KMS-11 (cell line): ENCODE measurements at regions not wholly inside any gene's neighbourhood (a gene's known extent, or its start where the extent isn't known, plus 50 kb on each side); places are given as distances from the start of the nearest gene placed in this dataset.

ENCODE experiments used
- H2AFZ ChIP-seq: fragments of 200-600 bp; sonication (generic); 2 replicates; pipeline ENCODE4 v1.6.1; 2016; ENCODE audit warnings: antibody characterized with exemption, mixed run types, low read depth
- H3K27ac ChIP-seq: fragments of 200-600 bp; sonication (generic); 2 replicates; pipeline ENCODE4 v1.6.1; 2016; ENCODE audit warnings: mild to moderate bottlenecking, mixed run types
- H3K27me3 ChIP-seq: fragments of 200-600 bp; sonication (generic); 2 replicates; pipeline ENCODE4 v1.6.1; 2017; ENCODE audit warnings: mild to moderate bottlenecking, low read depth, mixed run types, moderate library complexity; ENCODE audit not compliant: insufficient read depth
- H3K36me3 ChIP-seq: fragments of 200-600 bp; sonication (generic); 2 replicates; pipeline ENCODE4 v1.6.1; 2017; ENCODE audit warnings: mild to moderate bottlenecking, mixed run types; ENCODE audit not compliant: insufficient read depth
- H3K4me1 ChIP-seq: fragments of 200-600 bp; sonication (generic); 2 replicates; pipeline ENCODE4 v1.6.1; 2016; ENCODE audit warnings: mild to moderate bottlenecking, low read depth, mixed run types; ENCODE audit not compliant: poor library complexity, severe bottlenecking
- H3K4me2 ChIP-seq: fragments of 200-600 bp; sonication (generic); 2 replicates; pipeline ENCODE4 v1.7.0; 2016; ENCODE audit warnings: mild to moderate bottlenecking, mixed run types
- H3K4me3 ChIP-seq: fragments of 200-600 bp; sonication (generic); IDR thresholded peaks from 2 replicates; pipeline ENCODE4 v1.6.1; 2017; ENCODE audit warnings: low read depth, low read length, mixed read lengths; ENCODE audit not compliant: insufficient read depth
- H3K79me2 ChIP-seq: fragments of 200-600 bp; sonication (generic); 2 replicates; pipeline ENCODE4 v1.6.1; 2016; ENCODE audit warnings: low read depth, mixed run types; ENCODE audit not compliant: insufficient read depth
- H3K9ac ChIP-seq: fragments of 200-600 bp; sonication (generic); 2 replicates; pipeline ENCODE4 v1.6.1; 2016; ENCODE audit warnings: mild to moderate bottlenecking, mixed run types
- H4K20me1 ChIP-seq: fragments of 200-600 bp; sonication (generic); 2 replicates; pipeline ENCODE4 v1.6.1; 2016; ENCODE audit warnings: mild to moderate bottlenecking, mixed run types; ENCODE audit not compliant: insufficient read depth
- CTCF ChIP-seq: fragments of 200-600 bp; sonication (generic); conservative IDR thresholded peaks from 2 replicates; pipeline ENCODE4 v1.6.1; 2017; ENCODE audit warnings: low read depth, mild to moderate bottlenecking, antibody characterized with exemption, low read length, moderate library complexity, mixed read lengths

- no peak overlapping the region for H3K4me3 ChIP-seq
- no peak overlapping the region for H3K9ac ChIP-seq
- H3K4me2 ChIP-seq = no peak overlapping the region
- no peaks in the 10 kb centered on the region for H3K27me3 ChIP-seq
- no peaks in the 10 kb centered on the region for H3K36me3 ChIP-seq
- no peak for TF ChIP-seq CTCF
- H4K20me1 ChIP-seq = no peaks in the 10 kb centered on the region
- H2AFZ ChIP-seq = no peak overlapping the region
- peaks cover 11% of the 10 kb centered on the region for H3K4me1 ChIP-seq
- no peak overlapping the region for H3K27ac ChIP-seq
- H3K79me2 ChIP-seq = no peaks in the 10 kb centered on the region
Observed at GRCh38 chr15:39479911-39480310, 101.0 kb upstream of the THBS1 start.

GRCh38 chr15:39482459-39482858 lies 98.4 kb upstream of the THBS1 start:
- no peak overlapping the region for H3K27ac ChIP-seq
- no peaks in the 10 kb centered on the region for H3K79me2 ChIP-seq
- no peak for TF ChIP-seq CTCF
- no peak overlapping the region for H2AFZ ChIP-seq
- H3K36me3 ChIP-seq = no peaks in the 10 kb centered on the region
- H3K9ac ChIP-seq = no peak overlapping the region
- H3K4me3 ChIP-seq = no peak overlapping the region
- H3K4me1 ChIP-seq = peaks cover 11% of the 10 kb centered on the region
- H3K27me3 ChIP-seq = no peaks in the 10 kb centered on the region
- H3K4me2 ChIP-seq = no peak overlapping the region
- H4K20me1 ChIP-seq = no peaks in the 10 kb centered on the region

GRCh38 chr15:39486621-39487457 lies 94.0 kb upstream of the THBS1 start:
- Histone ChIP-seq H4K20me1 (no peaks in the 10 kb centered on the region), H3K27ac (no peak overlapping the region), H3K4me2 (no peak overlapping the region)

GRCh38 chr15:39487458-39487735 lies 93.5 kb upstream of the THBS1 start:
- H3K9ac ChIP-seq = no peak overlapping the region
- TF ChIP-seq CTCF = no peak
- no peaks in the 10 kb centered on the region for H3K27me3 ChIP-seq
- H3K4me3 ChIP-seq = no peak overlapping the region
- no peak overlapping the region for H3K27ac ChIP-seq
- H3K4me2 ChIP-seq = no peak overlapping the region
- no peaks in the 10 kb centered on the region for H3K36me3 ChIP-seq
- H2AFZ ChIP-seq = no peak overlapping the region
- H3K4me1 ChIP-seq = no peaks in the 10 kb centered on the region
- H4K20me1 ChIP-seq = no peaks in the 10 kb centered on the region
- no peaks in the 10 kb centered on the region for H3K79me2 ChIP-seq

More at GRCh38 chr15:39486621-39487457, 94.0 kb upstream of the THBS1 start:
- Histone ChIP-seq H3K79me2 (no peaks in the 10 kb centered on the region), H2AFZ (no peak overlapping the region), H3K4me1 (no peaks in the 10 kb centered on the region), H3K4me3 (no peak overlapping the region), H3K36me3 (no peaks in the 10 kb centered on the region), H3K27me3 (no peaks in the 10 kb centered on the region), H3K9ac (no peak overlapping the region)
- no peak for TF ChIP-seq CTCF
